Loucy (cell line): ENCODE measurements at regions not wholly inside any gene's neighbourhood (a gene's known extent, or its start where the extent isn't known, plus 50 kb on each side); places are given as distances from the start of the nearest gene placed in this dataset.

Experiments
- CTCF ChIP-seq: fragments of 200-600 bp; sonication (generic); conservative IDR thresholded peaks from 2 replicates; pipeline ENCODE4 v1.5.1; 2014; ENCODE audit warnings: mild to moderate bottlenecking, antibody characterized with exemption, low read length
- EZH2phosphoT487 ChIP-seq: fragments of 200-600 bp; IDR thresholded peaks from 2 replicates; pipeline ENCODE4 v1.6.1; 2018; ENCODE audit warnings: antibody characterized with exemption, mild to moderate bottlenecking, moderate library complexity, borderline replicate concordance

- TF ChIP-seq CTCF (no peak), EZH2phosphoT487 (no peak)
Measured at GRCh38 chr6:40733770-40734396, 146.7 kb upstream of the LRFN2 start.
